ENCODE measurements at regions not wholly inside any gene's neighbourhood (a gene's known extent, or its start where the extent isn't known, plus 50 kb on each side); places are given as distances from the start of the nearest gene placed in this dataset.

GRCh38 chr2:71782323-71782722, 329.0 kb downstream of the DYSF start:
- no peak overlapping the region for H3K4me3 ChIP-seq (ENCODE audit: low read depth, low read length)
- TF ChIP-seq CTCF (IDR thresholded peaks at IDR 0.05; ENCODE audit: low read depth, low read length, missing control alignments) = no peak
- no peak for DNase-seq (ENCODE audit: low read depth)

GRCh38 chr2:71781695-71782228, 328.4 kb downstream of the DYSF start:
- no peak overlapping the region for H3K4me3 ChIP-seq (ENCODE audit: low read depth, low read length)
- DNase-seq (ENCODE audit: low read depth) = no peak
- no peak for TF ChIP-seq CTCF (IDR thresholded peaks at IDR 0.05; ENCODE audit: low read depth, low read length, missing control alignments)

- no peak for DNase-seq (ENCODE audit: low read depth)
- TF ChIP-seq CTCF (IDR thresholded peaks at IDR 0.05; ENCODE audit: low read depth, low read length, missing control alignments) = no peak
These were observed 326.8 kb downstream of the DYSF start for GRCh38 chr2:71780162-71780561.

GRCh38 chr2:71779774-71780105, 326.4 kb downstream of the DYSF start:
- DNase-seq (ENCODE audit: low read depth) = no peak
- TF ChIP-seq CTCF (IDR thresholded peaks at IDR 0.05; ENCODE audit: low read depth, low read length, missing control alignments) = no peak
- H3K4me3 ChIP-seq (ENCODE audit: low read depth, low read length) = no peak overlapping the region

More at GRCh38 chr2:71780162-71780561, 326.8 kb downstream of the DYSF start:
- no peak overlapping the region for H3K4me3 ChIP-seq (ENCODE audit: low read depth, low read length)

- DNase-seq (ENCODE audit: low read depth) = no peak
- H3K4me3 ChIP-seq (ENCODE audit: low read depth, low read length) = no peak overlapping the region
- TF ChIP-seq CTCF (IDR thresholded peaks at IDR 0.05; ENCODE audit: low read depth, low read length, missing control alignments) = no peak
These were observed 325.8 kb downstream of the DYSF start for GRCh38 chr2:71778936-71779773.

GRCh38 chr2:71778514-71778913, 325.2 kb downstream of the DYSF start:
- no peak overlapping the region for H3K4me3 ChIP-seq (ENCODE audit: low read depth, low read length)
- no peak for TF ChIP-seq CTCF (IDR thresholded peaks at IDR 0.05; ENCODE audit: low read depth, low read length, missing control alignments)
- DNase-seq (ENCODE audit: low read depth) = no peak

- no peak overlapping the region for H3K4me3 ChIP-seq (ENCODE audit: low read depth, low read length)
- TF ChIP-seq CTCF (IDR thresholded peaks at IDR 0.05; ENCODE audit: low read depth, low read length, missing control alignments) = no peak
- no peak for DNase-seq (ENCODE audit: low read depth)
These were observed 324.6 kb downstream of the DYSF start for GRCh38 chr2:71777946-71778345.
